ENCODE measurements at regions not wholly inside any gene's neighbourhood (a gene's known extent, or its start where the extent isn't known, plus 50 kb on each side); places are given as distances from the start of the nearest gene placed in this dataset.

DNA sequence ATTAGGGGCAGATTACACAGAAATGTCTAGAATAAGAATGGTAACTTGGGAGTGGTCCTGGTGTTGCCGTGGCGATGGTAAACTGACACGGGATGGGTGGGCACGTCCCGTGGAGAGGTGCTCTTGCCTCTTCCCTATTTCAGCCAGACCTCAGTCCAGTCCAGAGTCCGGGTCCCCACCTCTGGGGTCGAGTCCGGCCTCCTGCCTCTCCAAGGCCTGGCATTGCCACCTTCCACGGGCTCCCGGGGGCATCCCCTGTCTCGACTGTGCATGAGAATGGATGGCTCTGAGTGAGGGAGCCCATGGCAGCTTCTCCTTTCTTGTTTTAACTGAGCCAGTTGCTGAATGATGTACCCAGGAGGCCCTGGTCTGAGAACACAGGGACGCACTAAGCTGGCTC, 142.3 kb downstream of the SOX1 start:
- no peaks in the 10 kb centered on the region for H3K36me3 ChIP-seq (ENCODE audit: low read depth)
- H3K4me1 ChIP-seq (ENCODE audit: insufficient read depth) = no peaks in the 10 kb centered on the region
- 0 out of 2 replicates have a peak, but pooled peaks cover 13% of the 10 kb centered on the region for H3K27me3 ChIP-seq (replicated peaks; ENCODE audit: insufficient read depth)
- no peak for TF ChIP-seq EZH2phosphoT487 (IDR thresholded peaks at IDR 0.05; ENCODE audit: insufficient read depth, low read depth)
- TF ChIP-seq EZH2 (IDR thresholded peaks at IDR 0.05; ENCODE audit: insufficient read depth, poor library complexity, severe bottlenecking) = no peak
- H3K4me2 ChIP-seq (ENCODE audit: unreplicated experiment) = no peak overlapping the region
- H3K79me2 ChIP-seq (ENCODE audit: insufficient read depth) = no peaks in the 10 kb centered on the region
- H4K20me1 ChIP-seq (ENCODE audit: insufficient read depth) = no peaks in the 10 kb centered on the region
- H3K9me3 ChIP-seq (ENCODE audit: low read depth) = no peaks in the 10 kb centered on the region
- no peak overlapping the region for H3K27ac ChIP-seq
- 41 to 44% methylated on average over 12 of the region's 12 CpGs for WGBS, 2 experiments (ENCODE audit: low coverage in 1 of 2, low lambda C conversion rate in 2 of 2, missing lambda C conversion rate in 2 of 2)
- no peak overlapping the region for H3K9ac ChIP-seq
- H3K9me2 ChIP-seq (ENCODE audit: insufficient read depth) = no peaks in the 10 kb centered on the region
- no peaks in the 10 kb centered on the region for H3F3A ChIP-seq (ENCODE audit: insufficient read depth)
- H2AFZ ChIP-seq = no peak overlapping the region
- no peak overlapping the region for H3K4me3 ChIP-seq
- in situ Hi-C loops (cut with MboI) = no loop called here
- no peak for DNase-seq

DNA sequence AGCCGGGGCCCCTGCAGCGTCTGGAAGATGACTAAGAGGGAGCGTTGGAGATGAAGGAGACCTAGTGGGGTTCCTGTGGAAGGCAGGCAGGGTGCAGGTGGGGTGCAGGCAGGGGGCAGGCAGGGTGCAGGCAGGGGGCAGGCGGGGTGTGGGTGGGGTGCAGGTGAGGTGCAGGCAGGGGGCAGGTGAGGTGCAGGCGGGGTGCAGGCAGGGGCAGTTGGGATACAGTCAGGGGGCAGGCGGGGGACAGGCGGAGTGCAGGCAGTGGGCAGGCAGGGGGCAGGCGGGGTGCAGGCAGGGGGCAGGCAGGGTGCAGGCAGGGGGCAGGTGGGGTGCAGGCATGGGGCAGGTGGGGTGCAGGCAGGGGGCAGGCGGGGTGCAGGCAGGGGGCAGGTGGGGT, 142.8 kb downstream of the SOX1 start:
- no peak for DNase-seq
- no peaks in the 10 kb centered on the region for H3F3A ChIP-seq (ENCODE audit: insufficient read depth)
- no peaks in the 10 kb centered on the region for H3K9me2 ChIP-seq (ENCODE audit: insufficient read depth)
- H3K36me3 ChIP-seq (ENCODE audit: low read depth) = no peaks in the 10 kb centered on the region
- no peak overlapping the region for H3K27ac ChIP-seq
- H3K9me3 ChIP-seq (ENCODE audit: low read depth) = no peaks in the 10 kb centered on the region
- H2AFZ ChIP-seq = no peak overlapping the region
- 52 to 63% methylated on average over 4 to 9 of the region's 9 CpGs for WGBS, 2 experiments (ENCODE audit: low coverage in 1 of 2, low lambda C conversion rate in 2 of 2, missing lambda C conversion rate in 2 of 2)
- H3K79me2 ChIP-seq (ENCODE audit: insufficient read depth) = no peaks in the 10 kb centered on the region
- H3K4me3 ChIP-seq = no peak overlapping the region
- H3K4me2 ChIP-seq (ENCODE audit: unreplicated experiment) = no peak overlapping the region
- in situ Hi-C loops (cut with MboI) = no loop called here
- no peak for TF ChIP-seq EZH2phosphoT487 (IDR thresholded peaks at IDR 0.05; ENCODE audit: insufficient read depth, low read depth)
- H3K4me1 ChIP-seq (ENCODE audit: insufficient read depth) = no peaks in the 10 kb centered on the region
- no peaks in the 10 kb centered on the region for H4K20me1 ChIP-seq (ENCODE audit: insufficient read depth)
- no peak overlapping the region for H3K9ac ChIP-seq
- 0 out of 2 replicates have a peak, but pooled peaks cover 13% of the 10 kb centered on the region for H3K27me3 ChIP-seq (replicated peaks; ENCODE audit: insufficient read depth)

GRCh38 chr13:112210371-112210770, 143.4 kb downstream of the SOX1 start:
- WGBS, 2 experiments (ENCODE audit: low coverage in 1 of 2, low lambda C conversion rate in 2 of 2, missing lambda C conversion rate in 2 of 2) = 26 to 29% methylated on average over 11 of the region's 11 CpGs
- Histone ChIP-seq H3K4me2 (ENCODE audit: unreplicated experiment) (no peak overlapping the region), H3K36me3 (ENCODE audit: low read depth) (no peaks in the 10 kb centered on the region), H3K9ac (no peak overlapping the region), H3K4me3 (no peak overlapping the region), H3F3A (ENCODE audit: insufficient read depth) (no peaks in the 10 kb centered on the region), H3K79me2 (ENCODE audit: insufficient read depth) (no peaks in the 10 kb centered on the region), H3K9me2 (ENCODE audit: insufficient read depth) (no peaks in the 10 kb centered on the region), H2AFZ (no peak overlapping the region), H3K4me1 (ENCODE audit: insufficient read depth) (no peaks in the 10 kb centered on the region), H3K9me3 (ENCODE audit: low read depth) (no peaks in the 10 kb centered on the region), H4K20me1 (ENCODE audit: insufficient read depth) (no peaks in the 10 kb centered on the region), H3K27ac (no peak overlapping the region), H3K27me3 (replicated peaks; ENCODE audit: insufficient read depth) (0 out of 2 replicates have a peak, but pooled peaks cover 10% of the 10 kb centered on the region)
- no peak for TF ChIP-seq EZH2phosphoT487 (IDR thresholded peaks at IDR 0.05; ENCODE audit: insufficient read depth, low read depth)
- TF ChIP-seq EZH2 (IDR thresholded peaks at IDR 0.05; ENCODE audit: insufficient read depth, poor library complexity, severe bottlenecking) = no peak
- DNase-seq = no peak
- in situ Hi-C loops (cut with MboI) = no loop called here

DNA sequence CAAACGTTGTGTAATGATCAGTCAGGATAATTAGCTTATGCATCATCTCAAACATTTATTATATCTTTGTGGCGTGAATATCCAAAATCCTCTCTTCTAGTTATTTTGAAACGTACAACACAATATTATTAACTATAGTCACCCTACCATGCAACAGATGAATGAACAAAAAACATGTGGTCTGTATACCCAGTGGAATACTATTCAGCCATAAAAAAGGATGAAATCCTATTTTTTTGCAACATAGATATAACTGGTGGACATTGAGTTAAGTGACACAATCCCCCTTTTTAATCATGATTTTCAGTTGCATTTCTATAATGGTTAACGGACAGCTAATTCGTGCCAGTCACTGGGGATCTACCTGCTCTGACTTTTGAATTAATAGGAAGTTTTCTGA, 145.6 kb downstream of the SOX1 start:
- no peaks in the 10 kb centered on the region for H3K9me2 ChIP-seq (ENCODE audit: insufficient read depth)
- H3K4me1 ChIP-seq (ENCODE audit: insufficient read depth) = no peaks in the 10 kb centered on the region
- TF ChIP-seq EZH2 (IDR thresholded peaks at IDR 0.05; ENCODE audit: insufficient read depth, poor library complexity, severe bottlenecking) (no peak), EZH2phosphoT487 (IDR thresholded peaks at IDR 0.05; ENCODE audit: insufficient read depth, low read depth) (no peak)
- in situ Hi-C loops (cut with MboI) = no loop called here
- 25 to 30% methylated on average over 5 of the region's 5 CpGs for WGBS, 2 experiments (ENCODE audit: low coverage in 1 of 2, low lambda C conversion rate in 2 of 2, missing lambda C conversion rate in 2 of 2)
- no peak overlapping the region for H3K9ac ChIP-seq
- no peaks in the 10 kb centered on the region for H3F3A ChIP-seq (ENCODE audit: insufficient read depth)
- H3K27ac ChIP-seq = no peak overlapping the region
- H4K20me1 ChIP-seq (ENCODE audit: insufficient read depth) = no peaks in the 10 kb centered on the region
- H2AFZ ChIP-seq = no peak overlapping the region
- no peak overlapping the region for H3K4me2 ChIP-seq (ENCODE audit: unreplicated experiment)
- no peaks in the 10 kb centered on the region for H3K9me3 ChIP-seq (ENCODE audit: low read depth)
- no peak for DNase-seq
- no peaks in the 10 kb centered on the region for H3K79me2 ChIP-seq (ENCODE audit: insufficient read depth)
- H3K27me3 ChIP-seq (replicated peaks; ENCODE audit: insufficient read depth) = no peaks in the 10 kb centered on the region
- no peak overlapping the region for H3K4me3 ChIP-seq
- no peaks in the 10 kb centered on the region for H3K36me3 ChIP-seq (ENCODE audit: low read depth)
